T1000 (cell line): ENCODE measurements at regions not wholly inside any gene's neighbourhood (a gene's known extent, or its start where the extent isn't known, plus 50 kb on each side); places are given as distances from the start of the nearest gene placed in this dataset.

ENCODE experiments used
- DNase-seq: peaks from one replicate; lab custom pipeline; 2025; ENCODE audit warnings: mixed read lengths; lab: John Stamatoyannopoulos, UW

DNA sequence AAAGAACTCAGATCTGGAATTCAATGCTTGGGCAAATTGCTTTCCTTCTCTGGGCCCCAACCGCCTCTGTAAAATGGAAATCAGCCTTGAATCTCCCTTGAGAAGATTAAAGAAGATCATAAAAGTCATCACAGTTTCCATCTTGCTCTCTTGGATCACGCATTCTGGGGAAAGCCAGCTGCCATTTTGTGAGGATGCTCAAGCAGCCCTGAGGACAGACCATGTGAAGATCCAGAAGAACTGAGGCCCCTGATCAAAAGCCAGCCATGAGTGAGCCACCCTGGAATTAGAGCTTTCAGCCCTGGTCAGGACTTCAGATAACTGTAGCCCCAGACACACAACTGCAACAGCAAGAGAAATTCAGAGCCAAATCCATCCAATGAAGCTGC, 229.3 kb downstream of the MN1 start:
- no peak for DNase-seq

DNA sequence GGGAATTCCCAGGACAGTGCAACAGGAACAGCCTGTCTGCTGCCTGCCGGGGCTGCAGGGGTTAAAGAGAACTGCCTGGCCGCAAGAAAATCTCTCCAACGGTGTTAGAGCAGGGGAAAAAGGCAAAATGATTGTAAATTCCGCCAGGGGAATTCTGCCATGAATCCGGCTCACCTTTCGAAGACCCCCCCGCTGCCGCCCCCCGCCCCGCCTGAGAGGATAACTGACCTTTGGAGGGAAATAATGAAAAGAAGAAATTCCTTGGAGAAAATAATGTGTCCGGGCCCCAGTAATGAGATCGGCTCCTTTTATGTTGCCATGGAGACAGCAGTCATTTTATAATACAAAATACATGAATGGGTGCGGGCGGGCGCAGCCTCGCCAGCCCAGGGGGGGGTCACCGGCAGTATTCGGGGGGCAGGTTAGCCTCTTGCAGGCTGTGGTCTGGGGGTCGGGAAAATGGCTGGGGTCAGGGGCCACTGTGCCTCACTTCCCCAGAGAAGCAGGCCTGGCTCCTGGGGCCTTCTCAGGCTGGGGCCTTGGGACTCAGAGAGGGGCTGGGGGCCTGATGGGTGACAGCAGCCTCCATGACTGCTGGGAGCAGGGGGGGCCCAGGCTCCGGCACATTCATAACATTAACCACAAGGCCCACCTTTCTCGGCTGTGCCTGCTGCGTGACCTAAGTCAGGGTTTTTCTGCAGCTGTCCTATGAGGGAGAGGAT, 228.1 kb downstream of the MN1 start:
- no peak for DNase-seq

DNA sequence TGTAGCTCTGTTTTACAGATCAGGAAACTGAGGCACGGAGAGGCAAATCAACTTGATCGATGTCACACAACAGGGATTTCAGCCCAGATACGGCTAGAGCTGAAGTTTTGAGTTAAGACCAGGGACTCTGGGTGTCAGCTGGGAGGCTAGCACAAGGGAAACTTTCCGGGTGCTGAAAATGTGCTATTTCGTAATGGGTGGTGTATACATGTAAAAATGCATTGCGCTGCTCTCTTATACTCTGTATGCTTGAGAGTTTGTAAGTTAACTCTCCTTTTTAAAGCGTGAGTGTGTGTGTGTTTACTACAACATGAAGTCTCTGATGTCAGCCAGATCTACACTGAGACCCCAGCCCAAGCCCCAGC, 227.6 kb downstream of the MN1 start:
- DNase-seq: no peak

DNA sequence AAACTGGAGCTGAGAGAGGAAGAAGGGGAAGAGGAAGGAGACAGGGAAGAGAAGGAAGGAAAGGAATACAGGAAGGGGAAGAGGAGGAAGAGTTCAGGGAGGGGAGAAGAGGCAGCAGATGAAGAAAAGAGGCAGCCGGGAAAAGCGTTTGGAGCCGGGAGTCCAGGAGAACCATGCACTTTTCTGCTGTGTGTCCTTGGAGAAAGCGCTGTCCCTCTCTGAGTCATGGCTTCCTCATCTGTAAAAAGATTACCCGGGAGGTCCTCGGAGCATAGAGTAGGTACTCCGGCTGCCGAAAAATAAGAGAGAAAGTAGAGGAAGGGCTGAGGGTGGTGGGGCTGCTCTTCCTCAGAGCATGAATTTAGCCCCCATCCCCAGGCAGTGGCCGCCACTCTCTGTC, 226.9 kb downstream of the MN1 start:
- no peak for DNase-seq

DNA sequence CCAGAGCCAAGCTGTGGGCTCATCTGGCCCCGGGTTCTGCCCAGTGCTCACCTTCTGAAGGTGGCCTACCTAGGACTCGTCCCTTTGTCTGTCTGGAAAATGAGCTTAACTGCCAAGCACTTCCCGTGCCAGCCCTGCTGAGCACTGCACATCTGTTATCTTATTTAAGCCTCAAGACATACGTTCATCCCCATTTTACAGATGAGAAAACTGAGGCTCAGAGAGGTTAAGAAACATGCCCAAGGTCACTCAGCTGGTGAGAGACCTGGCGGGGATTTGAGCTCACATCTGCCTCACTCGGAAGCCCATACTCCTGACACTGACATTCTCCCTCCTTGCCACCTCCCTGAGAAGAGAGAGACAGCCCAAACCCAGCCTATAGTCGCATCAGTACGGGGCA, 226.2 kb downstream of the MN1 start:
- no peak for DNase-seq

DNA sequence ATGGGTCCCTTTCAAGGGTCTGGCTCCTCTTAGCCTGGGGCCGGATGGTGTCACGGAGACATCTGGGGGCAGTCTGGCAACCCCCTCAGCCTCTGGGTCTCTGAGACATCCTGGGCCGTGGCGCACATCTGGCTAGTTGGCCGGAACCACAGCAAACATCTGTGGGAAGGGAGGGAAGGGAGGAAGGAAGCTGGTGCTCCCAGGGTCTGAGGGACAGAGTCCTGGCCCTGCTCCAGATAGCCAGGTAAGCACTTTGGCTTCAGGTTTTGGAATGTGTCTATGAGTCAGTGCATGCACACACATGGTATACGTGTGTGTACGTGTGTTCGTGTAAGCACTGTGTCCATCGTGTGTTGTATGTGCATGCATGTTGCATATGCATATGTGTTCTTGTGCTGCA, 225.1 kb downstream of the MN1 start:
- DNase-seq: no peak

DNA sequence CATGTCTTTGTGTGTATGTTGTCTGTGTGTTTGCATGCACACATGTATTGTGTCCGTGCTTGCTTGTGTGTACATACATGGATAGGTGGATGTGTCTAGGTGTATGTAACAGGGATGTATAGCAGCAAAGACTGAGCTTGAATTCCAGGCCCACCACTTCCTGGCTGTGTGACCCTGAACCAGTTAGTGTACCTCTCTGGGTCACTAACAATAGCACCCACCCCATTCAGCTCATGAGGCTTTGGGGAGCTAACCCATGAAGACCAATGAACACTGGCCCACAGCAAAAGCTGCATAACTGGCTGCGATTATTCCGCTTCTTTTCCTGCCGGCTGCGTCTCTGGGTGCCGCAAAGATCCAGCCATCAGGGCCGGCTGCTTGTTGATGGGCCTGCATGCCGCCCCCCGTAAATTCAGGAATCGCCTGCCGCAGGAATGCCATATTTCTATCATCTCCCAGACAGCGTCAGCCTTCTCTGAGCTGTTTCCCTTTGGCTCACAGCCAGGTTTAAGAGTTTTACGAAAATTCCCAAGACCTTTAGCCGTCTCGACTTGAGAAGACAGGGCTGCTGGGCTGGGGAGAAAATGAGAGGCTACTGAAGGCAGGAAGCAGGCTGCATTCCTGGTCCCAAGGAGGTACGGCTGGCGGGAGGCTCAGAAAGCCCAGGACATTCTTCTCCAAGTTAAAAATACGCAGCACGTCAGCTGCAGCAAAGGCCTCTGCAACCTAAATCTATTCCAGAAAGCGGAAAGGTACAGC, 224.6 kb downstream of the MN1 start:
- DNase-seq: no peak

DNA sequence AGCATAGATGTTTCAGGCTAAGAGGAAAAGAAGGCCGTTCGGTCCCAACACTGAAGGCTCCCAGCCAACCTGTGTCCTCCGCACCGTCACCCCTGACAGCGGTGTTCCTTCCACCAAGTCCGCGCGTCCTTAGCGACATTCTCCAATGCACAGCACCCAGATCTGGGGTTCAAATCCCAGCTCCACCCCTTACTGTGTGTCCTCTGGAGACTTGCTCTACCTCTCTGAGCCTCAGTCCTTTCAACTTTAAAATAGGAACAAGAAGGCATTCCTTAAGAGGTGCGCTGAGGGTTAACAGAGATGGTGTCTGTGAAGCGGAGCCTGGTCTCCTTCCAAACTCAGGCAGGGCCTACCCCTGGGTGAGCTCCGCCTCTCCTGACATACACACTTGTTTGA, 224.0 kb downstream of the MN1 start:
- DNase-seq: no peak

DNA sequence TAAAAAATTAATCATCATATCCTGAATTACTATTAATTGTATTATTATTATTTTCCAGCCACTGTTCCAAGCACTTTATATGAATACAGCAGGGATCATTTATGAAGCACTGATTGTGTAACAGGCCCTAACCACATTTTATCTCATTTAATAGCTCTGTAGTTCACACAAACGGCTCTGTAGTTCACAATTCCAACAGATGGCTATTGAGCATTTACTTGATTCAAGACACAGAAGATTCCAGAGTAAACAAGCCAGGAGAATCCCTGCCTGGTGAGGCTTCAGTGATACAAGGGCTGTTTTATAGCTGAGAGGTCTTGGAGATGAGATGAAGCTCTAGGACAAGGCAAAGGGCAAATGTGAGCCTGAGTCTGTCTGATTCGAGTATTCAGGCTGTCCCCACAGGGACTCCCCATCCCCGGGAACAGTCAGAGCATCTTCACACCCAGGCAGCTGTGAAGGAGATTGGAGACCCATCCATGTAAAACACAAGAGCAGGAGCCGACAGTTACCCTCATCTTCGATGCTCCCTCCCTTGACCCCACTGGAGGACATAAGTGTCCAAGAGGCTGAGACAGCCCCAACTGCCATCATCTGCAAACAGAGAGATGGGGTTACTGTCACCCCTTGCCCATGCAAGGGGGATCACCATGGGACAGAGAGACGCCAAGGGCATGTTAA, 222.5 kb downstream of the MN1 start:
- no peak for DNase-seq

DNA sequence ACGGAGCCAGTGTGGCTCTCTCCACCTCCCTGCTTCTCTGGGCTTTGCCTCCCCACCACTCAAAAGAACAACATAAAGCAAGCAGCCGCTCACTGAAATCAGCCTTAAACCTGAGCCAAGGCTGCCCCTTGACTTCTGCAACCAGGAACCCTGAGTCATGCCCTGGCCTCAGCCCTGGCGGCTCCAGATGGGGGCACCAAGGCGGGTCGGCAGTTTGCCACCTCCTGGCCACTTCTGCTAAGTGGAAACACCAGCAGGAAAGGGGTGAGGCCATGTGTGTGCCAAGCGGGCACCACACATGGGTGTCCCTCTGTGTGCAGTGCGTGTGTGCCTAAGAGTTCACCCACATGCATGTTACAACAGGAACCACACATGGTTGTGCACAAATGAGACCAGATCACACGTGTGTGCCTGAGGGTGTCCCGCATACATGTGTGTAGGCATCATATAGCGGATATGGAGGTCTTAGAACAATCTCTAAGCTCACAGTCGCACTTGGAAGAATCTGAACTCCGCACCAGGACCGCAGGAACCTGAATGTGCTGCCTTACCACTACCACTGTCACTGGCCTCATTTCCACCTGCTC, 221.2 kb downstream of the MN1 start:
- DNase-seq: no peak

DNA sequence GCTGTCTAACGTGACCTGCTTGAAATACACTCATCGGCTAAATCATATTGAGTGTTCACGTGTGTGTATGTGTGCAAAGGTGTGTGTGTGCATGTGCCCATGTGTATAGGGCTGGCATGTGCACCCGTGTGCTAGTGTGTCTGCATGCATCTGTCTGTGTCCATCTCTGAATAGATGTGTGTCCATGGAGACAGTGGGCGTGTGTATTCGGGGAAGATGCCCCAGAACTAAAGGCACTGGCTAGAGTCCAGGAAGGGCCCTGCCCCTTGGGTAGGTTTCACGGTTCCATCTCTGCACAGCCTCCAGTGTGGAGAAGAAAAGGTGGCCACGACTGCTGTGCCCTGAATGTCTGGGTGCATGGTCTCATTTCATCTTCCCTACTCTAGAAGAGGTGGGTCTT, 220.3 kb downstream of the MN1 start:
- DNase-seq: no peak

DNA sequence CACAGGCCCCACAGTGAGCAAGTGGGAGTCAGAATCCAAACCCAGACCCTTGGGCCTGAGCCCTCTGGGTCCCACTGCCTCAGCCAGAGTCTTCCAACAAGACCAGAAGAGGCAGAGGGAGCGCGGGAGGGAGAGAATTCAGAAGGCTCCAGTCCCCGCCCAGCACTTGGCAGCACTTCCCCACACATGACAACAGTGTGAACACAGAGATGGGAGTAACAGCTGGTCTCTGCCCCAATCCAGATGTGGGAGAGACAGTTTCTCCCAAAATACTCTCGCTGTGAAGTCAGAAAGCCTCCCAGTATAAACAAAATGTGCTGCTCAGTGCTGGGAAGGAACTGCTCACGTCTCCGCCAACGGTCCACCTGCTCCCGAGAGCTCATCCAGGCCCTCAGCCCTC, 219.9 kb downstream of the MN1 start:
- DNase-seq: no peak

DNA sequence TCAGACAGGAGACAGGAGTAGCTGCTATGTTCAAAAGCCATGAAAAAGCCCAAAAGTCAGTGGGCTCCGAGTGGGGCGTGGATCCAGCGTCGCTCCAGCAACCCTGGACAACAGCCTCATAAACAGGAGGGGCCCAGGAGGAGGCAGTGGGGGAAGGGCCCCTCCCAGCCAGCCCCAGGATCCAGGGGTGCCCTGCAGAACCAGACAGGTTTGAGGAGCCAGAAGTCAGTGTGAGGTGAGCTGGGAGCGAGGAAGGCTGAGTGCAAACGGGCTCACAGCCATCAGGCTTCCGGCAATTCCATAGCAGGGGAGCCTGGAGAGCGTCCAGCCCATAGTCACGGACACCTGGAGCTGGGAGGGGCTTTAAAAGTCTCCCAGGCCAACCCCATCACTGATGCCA, 217.7 kb downstream of the MN1 start:
- DNase-seq: no peak

DNA sequence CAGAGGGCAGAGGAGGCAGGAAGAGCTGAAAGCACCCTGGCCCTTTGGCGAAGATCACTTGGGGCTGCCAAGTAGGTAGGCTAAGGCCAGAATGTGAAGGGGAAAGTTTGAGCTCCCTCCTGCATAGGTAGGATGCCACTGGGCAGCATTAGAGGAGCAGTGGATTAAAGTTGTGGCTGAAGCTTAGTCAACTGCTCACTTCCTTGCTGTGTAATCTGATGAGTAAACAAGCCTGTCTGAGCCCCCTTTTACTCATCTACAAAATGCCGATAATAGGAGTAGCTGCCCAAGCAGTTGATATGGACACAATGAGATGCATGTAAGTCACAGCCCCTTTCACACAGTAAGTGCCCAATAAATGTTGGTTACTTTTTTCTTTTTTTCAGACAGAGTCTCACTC, 216.4 kb downstream of the MN1 start:
- no peak for DNase-seq

DNA sequence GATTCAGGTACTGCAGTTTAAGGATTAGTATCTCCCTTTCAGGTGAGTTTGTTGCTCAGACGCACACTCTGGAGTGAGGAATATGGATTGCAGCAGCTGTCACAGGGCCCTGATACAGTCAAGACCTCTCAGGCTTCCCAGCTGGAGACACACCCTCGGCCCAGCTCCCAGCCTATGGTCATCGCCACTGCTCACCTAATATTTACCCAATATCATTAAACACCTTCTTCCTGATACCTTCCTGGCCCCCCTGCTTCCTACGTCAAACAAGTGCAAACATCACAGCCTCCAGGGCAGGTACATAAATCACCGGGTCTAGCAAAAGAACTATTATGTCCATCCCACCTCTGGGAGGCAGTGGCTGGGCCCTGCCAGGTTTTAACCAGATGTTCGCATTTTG, 213.3 kb downstream of the MN1 start:
- DNase-seq: no peak

DNA sequence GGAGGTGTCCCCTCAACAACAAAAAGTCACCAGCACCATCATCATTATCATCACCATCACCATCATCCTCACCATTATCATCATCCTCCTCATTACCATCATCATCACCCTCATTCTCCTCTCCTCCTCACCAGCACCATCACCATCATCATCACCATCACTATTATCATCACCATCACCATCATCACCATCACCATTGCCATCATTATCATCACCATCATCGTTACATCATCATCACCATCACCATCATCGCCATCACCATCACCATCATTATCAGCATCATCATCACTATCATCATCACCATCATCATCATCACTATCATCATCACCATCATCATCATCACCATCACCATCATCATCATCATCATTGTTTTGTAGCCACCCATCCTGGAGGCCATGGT, 212.6 kb downstream of the MN1 start:
- no peak for DNase-seq

DNA sequence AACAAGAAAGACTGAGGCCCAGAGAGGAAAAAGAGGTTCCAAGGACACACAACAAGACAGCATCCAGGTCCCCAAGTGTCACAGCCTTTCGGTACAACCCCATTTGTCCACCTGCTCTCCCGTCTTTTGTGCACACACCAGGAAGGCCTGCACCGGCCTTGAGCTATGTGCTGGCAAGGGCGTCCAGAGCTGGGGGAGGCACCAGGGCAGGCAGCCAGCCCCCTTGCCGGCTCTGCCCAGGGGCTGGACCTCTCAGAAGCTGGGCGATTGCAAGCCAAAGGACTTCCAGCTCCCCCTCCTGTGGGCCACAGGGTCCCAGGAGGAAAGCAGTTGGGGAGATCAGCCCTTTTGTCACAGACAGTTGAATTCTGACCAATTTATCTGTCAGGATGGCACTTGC, 210.5 kb downstream of the MN1 start:
- DNase-seq: no peak

DNA sequence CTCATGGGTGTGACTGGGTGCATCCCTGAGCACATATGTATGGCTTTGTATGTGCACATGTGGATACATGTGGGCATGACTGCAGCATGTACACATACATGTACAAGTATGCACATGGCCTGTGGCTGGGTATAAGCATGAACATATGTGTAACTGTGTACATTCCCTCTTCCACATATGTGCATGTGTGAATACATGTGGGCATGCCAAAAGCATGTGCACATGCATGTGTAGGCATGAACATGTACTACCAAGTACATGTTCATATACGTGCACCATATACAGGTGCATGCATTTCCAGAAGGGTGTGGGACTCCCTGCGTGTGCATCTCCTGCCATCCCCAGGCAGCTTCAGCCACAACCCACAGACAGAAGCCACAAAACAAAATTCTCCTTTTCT, 208.2 kb downstream of the MN1 start:
- DNase-seq: no peak

DNA sequence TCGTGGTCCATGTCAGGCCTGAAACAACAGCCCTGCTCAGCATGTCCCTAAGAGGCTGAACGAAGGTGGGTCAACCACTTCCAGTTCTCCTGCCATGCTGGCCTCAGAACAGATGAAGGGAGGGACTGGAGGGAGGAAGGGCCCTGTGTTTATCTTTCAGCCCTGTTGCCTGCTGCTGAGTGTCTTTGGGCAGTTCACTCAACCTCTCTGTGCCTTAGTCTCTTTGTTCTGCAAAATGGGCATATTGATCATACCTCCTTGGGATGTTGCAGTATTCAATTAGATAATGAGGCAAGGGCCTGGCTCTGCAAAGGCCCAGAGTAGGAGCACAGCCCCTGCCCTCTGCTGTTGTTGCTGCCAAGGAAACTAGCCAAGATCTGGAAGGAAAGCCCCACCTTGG, 207.5 kb downstream of the MN1 start:
- no peak for DNase-seq

DNA sequence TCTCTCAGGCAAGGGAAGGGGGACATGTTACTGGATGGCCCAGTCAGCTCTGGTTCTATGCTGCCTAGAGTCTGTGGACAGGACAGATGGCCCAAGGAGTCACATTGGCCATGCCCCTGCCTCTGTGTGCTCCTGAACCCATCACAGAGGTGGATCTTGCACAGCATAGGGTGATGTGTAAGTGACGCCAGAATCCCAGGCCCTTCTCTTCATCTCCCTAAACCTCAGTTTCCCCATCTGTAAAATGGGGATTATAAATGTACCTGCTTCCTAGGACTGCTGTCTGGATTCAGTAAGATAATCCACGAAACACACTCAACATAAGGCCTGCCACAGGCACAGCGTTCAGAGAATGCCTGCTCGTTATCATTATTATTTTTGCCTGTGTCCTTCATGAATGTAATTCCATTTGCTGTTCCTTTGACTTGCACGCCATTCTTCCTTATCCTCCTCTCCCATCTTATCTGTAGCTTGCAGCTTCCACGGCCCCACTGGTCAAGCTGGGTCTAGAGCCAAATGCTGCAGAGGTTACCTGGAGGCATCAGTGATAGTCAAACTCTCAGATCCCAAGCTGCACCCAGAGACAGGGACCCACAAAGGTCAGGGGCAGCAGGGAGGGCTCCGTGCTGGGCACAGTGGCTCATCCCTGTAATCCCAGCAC, 207.0 kb downstream of the MN1 start:
- DNase-seq: no peak

DNA sequence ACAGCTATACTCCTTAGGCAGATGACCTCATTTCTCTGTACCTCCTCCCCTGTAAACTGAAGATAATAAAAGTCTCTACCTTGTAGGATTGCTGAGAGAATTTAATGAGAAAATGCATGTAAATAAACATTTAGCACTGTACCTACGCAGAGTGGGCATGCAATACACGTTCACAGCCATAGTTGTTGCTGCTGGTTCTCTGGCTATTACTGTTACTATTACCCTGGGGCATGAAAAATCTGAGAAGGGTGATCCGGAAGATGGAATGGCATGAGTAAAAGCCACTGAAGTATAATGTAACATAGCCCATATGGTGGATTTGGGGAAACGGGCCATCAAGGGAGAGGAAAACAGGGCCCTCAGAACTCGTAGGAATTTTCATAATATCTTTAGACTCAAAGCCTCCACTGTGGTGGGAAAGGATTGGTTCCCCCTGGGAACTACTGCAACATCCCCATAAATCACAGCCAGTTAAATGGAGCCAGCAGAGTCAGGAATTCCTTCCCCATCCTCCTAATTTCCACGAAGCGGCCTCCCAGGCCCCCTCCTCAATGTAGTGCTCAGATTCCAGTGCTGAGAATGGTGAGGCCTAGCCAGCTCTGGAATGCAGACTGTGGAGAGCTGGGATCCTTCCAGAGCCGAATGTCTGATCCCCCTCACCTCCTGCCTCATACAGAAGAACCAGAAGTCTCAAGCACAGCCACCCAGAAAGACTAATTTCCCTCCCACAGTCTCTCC, 205.3 kb downstream of the MN1 start:
- DNase-seq: no peak
